ENCODE measurements at regions not wholly inside any gene's neighbourhood (a gene's known extent, or its start where the extent isn't known, plus 50 kb on each side); places are given as distances from the start of the nearest gene placed in this dataset.
"Not testable (repeated sequence)": the region's sequence is repeated elsewhere in the genome, so short reads cannot be mapped to it uniquely, and the experiment has no call there.

DNA sequence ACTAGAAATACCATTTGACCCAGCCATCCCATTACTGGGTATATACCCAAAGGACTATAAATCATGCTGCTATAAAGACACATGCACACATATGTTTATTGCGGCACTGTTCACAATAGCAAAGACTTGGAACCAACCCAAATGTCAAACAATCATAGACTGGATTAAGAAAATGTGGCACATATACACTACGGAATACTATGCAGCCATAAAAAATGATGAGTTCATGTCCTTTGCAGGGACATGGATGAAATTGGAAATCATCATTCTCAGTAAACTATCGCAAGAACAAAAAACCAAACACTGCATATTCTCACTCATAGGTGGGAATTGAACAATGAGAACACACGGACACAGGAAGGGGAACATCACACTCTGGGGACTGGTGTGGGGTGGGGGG lies 220.4 kb downstream of the ZNF608 start:
- CTCF ChIA-PET; H3K36me3 ChIP-seq (ENCODE audit: control insufficient read depth in 2 of 2, insufficient read depth in 1 of 2, low read length in 2 of 2); H3K4me3 ChIP-seq (ENCODE audit: low read depth, low read length); H3K4me1 ChIP-seq (ENCODE audit: control insufficient read depth, insufficient read depth, low read length); H3K9me3 ChIP-seq (ENCODE audit: control insufficient read depth, insufficient read depth, low read depth, low read length); H3K27ac ChIP-seq (ENCODE audit: extremely low read depth, low read depth, low read length); POLR2A ChIA-PET: not testable (repeated sequence)
- TF ChIP-seq, protein P1, sequence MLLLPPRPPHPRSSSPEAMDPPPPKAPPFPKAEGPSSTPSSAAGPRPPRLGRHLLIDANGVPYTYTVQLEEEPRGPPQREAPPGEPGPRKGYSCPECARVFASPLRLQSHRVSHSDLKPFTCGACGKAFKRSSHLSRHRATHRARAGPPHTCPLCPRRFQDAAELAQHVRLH (tag by site-specific recombination; IDR thresholded peaks at IDR 0.05): 0 out of 2 replicates have a peak, but pooled peaks have one; percentile 45
- TF ChIP-seq ZNF146 (tag by site-specific recombination; IDR thresholded peaks at IDR 0.05): peak; percentile 92

DNA sequence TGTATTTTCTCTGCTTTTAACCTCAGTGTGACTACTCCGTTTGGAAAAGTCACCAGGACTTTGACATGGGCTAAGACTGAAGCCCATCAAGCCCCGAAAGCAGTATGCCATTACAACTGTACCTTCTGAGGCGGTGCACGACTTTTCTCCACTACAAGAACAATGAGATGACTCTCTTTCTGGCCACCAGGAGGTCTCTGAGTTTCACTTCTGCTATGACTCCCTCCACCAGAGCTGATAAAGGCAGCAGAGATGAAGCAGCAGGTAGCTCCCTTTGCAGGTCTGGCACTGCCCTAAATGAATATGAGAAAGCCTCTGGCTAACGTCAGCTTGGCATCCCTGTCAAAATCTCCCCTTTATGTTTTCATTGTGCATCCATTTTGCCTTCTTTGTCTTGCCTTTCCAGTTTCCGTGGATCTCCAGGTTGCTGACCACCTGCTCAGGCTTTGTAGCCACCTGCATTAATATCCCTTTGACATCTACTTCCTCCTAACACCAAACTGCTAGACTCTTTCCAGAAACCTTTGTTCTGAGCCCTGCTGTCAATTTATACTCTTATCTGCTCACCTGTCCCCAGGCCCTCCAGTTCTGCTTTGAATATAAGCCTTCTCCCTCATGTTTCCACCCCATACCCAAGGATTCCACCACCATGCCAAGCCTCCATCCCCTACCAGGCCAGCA lies 221.7 kb downstream of the ZNF608 start:
- POLR2A ChIA-PET: no interaction called here
- no peaks in the 10 kb centered on the region for H3K9me3 ChIP-seq (ENCODE audit: control insufficient read depth, insufficient read depth, low read depth, low read length)
- CTCF ChIA-PET: interaction anchor here (0.6 kb wide), 2 partner anchors 43 to 311 kb away, joined by 3 to 4 read pairs; no protein-coding TSS in a partner anchor
- no peaks in the 10 kb centered on the region for H3K4me1 ChIP-seq (ENCODE audit: control insufficient read depth, insufficient read depth, low read length)
- no peak overlapping the region for H3K4me3 ChIP-seq (ENCODE audit: low read depth, low read length)
- H3K36me3 ChIP-seq (ENCODE audit: control insufficient read depth in 2 of 2, insufficient read depth in 1 of 2, low read length in 2 of 2): no peaks in the 10 kb centered on the region
- H3K27ac ChIP-seq (ENCODE audit: extremely low read depth, low read depth, low read length): no peak overlapping the region
- TF ChIP-seq ZNF341 (tag by site-specific recombination; IDR thresholded peaks at IDR 0.05; ENCODE audit: low read depth): no peak
- no peak for TF ChIP-seq ZFP37 (tag by site-specific recombination; IDR thresholded peaks at IDR 0.05)
- no peak for TF ChIP-seq ZNF10 (tag by site-specific recombination; IDR thresholded peaks at IDR 0.05)
- TF ChIP-seq, protein P2, sequence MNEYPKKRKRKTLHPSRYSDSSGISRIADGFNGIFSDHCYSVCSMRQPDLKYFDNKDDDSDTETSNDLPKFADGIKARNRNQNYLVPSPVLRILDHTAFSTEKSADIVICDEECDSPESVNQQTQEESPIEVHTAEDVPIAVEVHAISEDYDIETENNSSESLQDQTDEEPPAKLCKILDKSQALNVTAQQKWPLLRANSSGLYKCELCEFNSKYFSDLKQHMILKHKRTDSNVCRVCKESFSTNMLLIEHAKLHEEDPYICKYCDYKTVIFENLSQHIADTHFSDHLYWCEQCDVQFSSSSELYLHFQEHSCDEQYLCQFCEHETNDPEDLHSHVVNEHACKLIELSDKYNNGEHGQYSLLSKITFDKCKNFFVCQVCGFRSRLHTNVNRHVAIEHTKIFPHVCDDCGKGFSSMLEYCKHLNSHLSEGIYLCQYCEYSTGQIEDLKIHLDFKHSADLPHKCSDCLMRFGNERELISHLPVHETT (tag by site-specific recombination; IDR thresholded peaks at IDR 0.05): no peak
- no peak for TF ChIP-seq ZNF274 (IDR thresholded peaks at IDR 0.05; ENCODE audit: low read length)
- no peak for TF ChIP-seq ZNF274 (tag by site-specific recombination; IDR thresholded peaks at IDR 0.05; ENCODE audit: borderline replicate concordance)
- no peak for TF ChIP-seq ZFP3 (tag by site-specific recombination; IDR thresholded peaks at IDR 0.05; ENCODE audit: low read depth)
- TF ChIP-seq IKZF3 (tag by site-specific recombination; IDR thresholded peaks at IDR 0.05): no peak
- no peak for TF ChIP-seq TRIM28 (IDR thresholded peaks at IDR 0.05; ENCODE audit: borderline replicate concordance, low read length)
- no peak for TF ChIP-seq ZNF2 (tag by site-specific recombination; IDR thresholded peaks at IDR 0.05)
- no peak for TF ChIP-seq SP2 (tag by site-specific recombination; IDR thresholded peaks at IDR 0.05)
- TF ChIP-seq ZNF248 (tag by site-specific recombination; IDR thresholded peaks at IDR 0.05): no peak

DNA sequence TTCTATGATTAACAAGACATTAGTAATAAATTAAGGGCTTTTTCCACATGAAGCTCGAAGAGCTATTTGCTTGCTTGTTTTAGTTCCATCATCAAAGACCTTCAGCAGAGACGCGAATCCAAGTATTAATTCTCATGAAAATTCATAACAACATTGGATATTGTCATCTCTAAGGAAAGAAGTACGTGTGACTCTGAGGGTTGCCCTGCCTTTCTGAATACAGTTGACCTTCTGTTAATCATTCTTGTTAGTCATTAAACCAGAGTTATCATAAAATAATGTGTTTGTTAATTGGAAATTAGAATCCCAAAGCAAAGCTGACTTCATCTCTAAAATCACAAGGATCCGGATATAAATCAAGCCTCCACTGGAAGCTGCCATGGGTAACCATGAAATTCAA lies 222.5 kb downstream of the ZNF608 start:
- Histone ChIP-seq H3K27ac (ENCODE audit: extremely low read depth, low read depth, low read length) (no peak overlapping the region), H3K4me1 (ENCODE audit: control insufficient read depth, insufficient read depth, low read length) (no peaks in the 10 kb centered on the region), H3K36me3 (ENCODE audit: control insufficient read depth in 2 of 2, insufficient read depth in 1 of 2, low read length in 2 of 2) (no peaks in the 10 kb centered on the region), H3K9me3 (ENCODE audit: control insufficient read depth, insufficient read depth, low read depth, low read length) (no peaks in the 10 kb centered on the region), H3K4me3 (ENCODE audit: low read depth, low read length) (no peak overlapping the region)
- ChIA-PET CTCF (interaction anchor here (1.3 kb wide), 1 partner anchor 51 kb away, joined by 4 read pairs; no protein-coding TSS in a partner anchor), POLR2A (no interaction called here)
- no peak for TF ChIP-seq ZNF19 (tag by site-specific recombination; IDR thresholded peaks at IDR 0.05; ENCODE audit: low read depth)
- no peak for TF ChIP-seq ZNF140 (tag by site-specific recombination; IDR thresholded peaks at IDR 0.05)
- TF ChIP-seq ZNF677 (tag by site-specific recombination; IDR thresholded peaks at IDR 0.05): no peak
- no peak for TF ChIP-seq ZNF626 (tag by site-specific recombination; IDR thresholded peaks at IDR 0.05)
- no peak for TF ChIP-seq ZNF184 (tag by site-specific recombination; IDR thresholded peaks at IDR 0.05)
- no peak for TF ChIP-seq ZNF654 (tag by site-specific recombination; IDR thresholded peaks at IDR 0.05; ENCODE audit: low read depth)
- TF ChIP-seq ZNF16 (tag by site-specific recombination; IDR thresholded peaks at IDR 0.05; ENCODE audit: low read depth): no peak
- TF ChIP-seq, protein P3, sequence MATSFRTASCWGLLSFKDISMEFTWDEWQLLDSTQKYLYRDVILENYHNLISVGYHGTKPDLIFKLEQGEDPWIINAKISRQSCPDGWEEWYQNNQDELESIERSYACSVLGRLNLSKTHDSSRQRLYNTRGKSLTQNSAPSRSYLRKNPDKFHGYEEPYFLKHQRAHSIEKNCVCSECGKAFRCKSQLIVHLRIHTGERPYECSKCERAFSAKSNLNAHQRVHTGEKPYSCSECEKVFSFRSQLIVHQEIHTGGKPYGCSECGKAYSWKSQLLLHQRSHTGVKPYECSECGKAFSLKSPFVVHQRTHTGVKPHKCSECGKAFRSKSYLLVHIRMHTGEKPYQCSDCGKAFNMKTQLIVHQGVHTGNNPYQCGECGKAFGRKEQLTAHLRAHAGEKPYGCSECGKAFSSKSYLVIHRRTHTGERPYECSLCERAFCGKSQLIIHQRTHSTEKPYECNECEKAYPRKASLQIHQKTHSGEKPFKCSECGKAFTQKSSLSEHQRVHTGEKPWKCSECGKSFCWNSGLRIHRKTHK (tag by site-specific recombination; IDR thresholded peaks at IDR 0.05): no peak
- TF ChIP-seq ZBTB48 (tag by site-specific recombination; IDR thresholded peaks at IDR 0.05): no peak
- no peak for TF ChIP-seq ZNF18 (tag by site-specific recombination; IDR thresholded peaks at IDR 0.05)
- TF ChIP-seq, protein P4, sequence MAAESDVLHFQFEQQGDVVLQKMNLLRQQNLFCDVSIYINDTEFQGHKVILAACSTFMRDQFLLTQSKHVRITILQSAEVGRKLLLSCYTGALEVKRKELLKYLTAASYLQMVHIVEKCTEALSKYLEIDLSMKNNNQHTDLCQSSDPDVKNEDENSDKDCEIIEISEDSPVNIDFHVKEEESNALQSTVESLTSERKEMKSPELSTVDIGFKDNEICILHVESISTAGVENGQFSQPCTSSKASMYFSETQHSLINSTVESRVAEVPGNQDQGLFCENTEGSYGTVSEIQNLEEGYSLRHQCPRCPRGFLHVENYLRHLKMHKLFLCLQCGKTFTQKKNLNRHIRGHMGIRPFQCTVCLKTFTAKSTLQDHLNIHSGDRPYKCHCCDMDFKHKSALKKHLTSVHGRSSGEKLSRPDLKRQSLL (tag by site-specific recombination; IDR thresholded peaks at IDR 0.05): no peak
- TF ChIP-seq FEZF1 (tag by site-specific recombination; IDR thresholded peaks at IDR 0.05): no peak
- TF ChIP-seq ZNF548 (tag by site-specific recombination; IDR thresholded peaks at IDR 0.05): no peak

Data from HEK293 (cell line).